Activated T-cell treated with anti-CD3 and anti-CD28 coated beads, Interleukin-2, amount 50 U/mL, for 24 hours (primary cell): ENCODE measurements at regions not wholly inside any gene's neighbourhood (a gene's known extent, or its start where the extent isn't known, plus 50 kb on each side); places are given as distances from the start of the nearest gene placed in this dataset.

ENCODE experiments used
- DNase-seq: peaks from one replicate; pipeline ENCODE4 v3.0.0-alpha.2; 2020
- H3K27ac Mint-ChIP-seq: 2 replicates; pipeline ENCODE4 v1.8.0; 2020; ENCODE audit warnings: mild to moderate bottlenecking, mixed read lengths
- H3K27me3 Mint-ChIP-seq: 2 replicates; pipeline ENCODE4 v1.8.0; 2020; ENCODE audit warnings: mixed read lengths
- H3K36me3 Mint-ChIP-seq: 2 replicates; pipeline ENCODE4 v1.8.0; 2020; ENCODE audit warnings: low read depth, mixed read lengths
- H3K4me1 Mint-ChIP-seq: 2 replicates; pipeline ENCODE4 v1.8.0; 2020; ENCODE audit warnings: low read depth, mixed read lengths
- H3K4me3 Mint-ChIP-seq: 2 replicates; pipeline ENCODE4 v1.8.0; 2020; ENCODE audit warnings: mild to moderate bottlenecking, moderate library complexity, mixed read lengths
- H3K9me3 Mint-ChIP-seq: 2 replicates; pipeline ENCODE4 v1.8.0; 2020; ENCODE audit warnings: mixed read lengths

GRCh38 chr5:125592856-125593255 lies 830.4 kb upstream of the GRAMD2B start:
- H3K9me3 Mint-ChIP-seq, result peaks cover 3% of the 10 kb centered on the region
- H3K4me3 Mint-ChIP-seq, result no peak overlapping the region
- H3K27ac Mint-ChIP-seq, result no peak overlapping the region
- no peaks in the 10 kb centered on the region for H3K36me3 Mint-ChIP-seq
- H3K27me3 Mint-ChIP-seq, result no peaks in the 10 kb centered on the region
- H3K4me1 Mint-ChIP-seq, result no peaks in the 10 kb centered on the region
- DNase-seq, result no peak

- H3K4me3 Mint-ChIP-seq, result no peak overlapping the region
- no peaks in the 10 kb centered on the region for H3K27me3 Mint-ChIP-seq
- H3K9me3 Mint-ChIP-seq, result peaks cover 3% of the 10 kb centered on the region
- H3K36me3 Mint-ChIP-seq, result no peaks in the 10 kb centered on the region
- H3K27ac Mint-ChIP-seq, result no peak overlapping the region
- DNase-seq, result no peak
- H3K4me1 Mint-ChIP-seq, result no peaks in the 10 kb centered on the region
These were observed 828.1 kb upstream of the GRAMD2B start for GRCh38 chr5:125595095-125595494.

- Mint-ChIP-seq H3K27ac (no peak overlapping the region), H3K27me3 (no peaks in the 10 kb centered on the region), H3K4me1 (no peaks in the 10 kb centered on the region), H3K9me3 (peaks cover 3% of the 10 kb centered on the region), H3K4me3 (no peak overlapping the region), H3K36me3 (no peaks in the 10 kb centered on the region)
- DNase-seq, result no peak
These were observed 827.4 kb upstream of the GRAMD2B start for GRCh38 chr5:125595845-125596244.

GRCh38 chr5:125597338-125597737 lies 825.9 kb upstream of the GRAMD2B start:
- H3K27me3 Mint-ChIP-seq, result no peaks in the 10 kb centered on the region
- no peak overlapping the region for H3K27ac Mint-ChIP-seq
- no peak for DNase-seq
- no peak overlapping the region for H3K4me3 Mint-ChIP-seq
- H3K4me1 Mint-ChIP-seq, result no peaks in the 10 kb centered on the region
- peaks cover 3% of the 10 kb centered on the region for H3K9me3 Mint-ChIP-seq
- no peaks in the 10 kb centered on the region for H3K36me3 Mint-ChIP-seq

GRCh38 chr5:125600559-125600958 lies 822.6 kb upstream of the GRAMD2B start:
- Mint-ChIP-seq H3K27ac (no peak overlapping the region), H3K36me3 (no peaks in the 10 kb centered on the region), H3K9me3 (peaks cover 4% of the 10 kb centered on the region), H3K4me3 (no peak overlapping the region), H3K27me3 (no peaks in the 10 kb centered on the region), H3K4me1 (no peaks in the 10 kb centered on the region)
- DNase-seq, result no peak

- H3K4me1 Mint-ChIP-seq, result no peaks in the 10 kb centered on the region
- DNase-seq, result no peak
- H3K27me3 Mint-ChIP-seq, result no peaks in the 10 kb centered on the region
- H3K9me3 Mint-ChIP-seq, result peaks cover 7% of the 10 kb centered on the region
- no peak overlapping the region for H3K27ac Mint-ChIP-seq
- no peak overlapping the region for H3K4me3 Mint-ChIP-seq
- no peaks in the 10 kb centered on the region for H3K36me3 Mint-ChIP-seq
These were observed 821.0 kb upstream of the GRAMD2B start for GRCh38 chr5:125602184-125602583.

GRCh38 chr5:125603321-125603720 lies 819.9 kb upstream of the GRAMD2B start:
- H3K4me3 Mint-ChIP-seq, result no peak overlapping the region
- no peaks in the 10 kb centered on the region for H3K27me3 Mint-ChIP-seq
- no peaks in the 10 kb centered on the region for H3K4me1 Mint-ChIP-seq
- H3K9me3 Mint-ChIP-seq, result peaks cover 4% of the 10 kb centered on the region
- DNase-seq, result no peak
- H3K36me3 Mint-ChIP-seq, result no peaks in the 10 kb centered on the region
- H3K27ac Mint-ChIP-seq, result no peak overlapping the region

GRCh38 chr5:125604104-125604503 lies 819.1 kb upstream of the GRAMD2B start:
- H3K4me1 Mint-ChIP-seq, result no peaks in the 10 kb centered on the region
- H3K27ac Mint-ChIP-seq, result no peak overlapping the region
- peaks cover 4% of the 10 kb centered on the region for H3K9me3 Mint-ChIP-seq
- H3K4me3 Mint-ChIP-seq, result no peak overlapping the region
- H3K27me3 Mint-ChIP-seq, result no peaks in the 10 kb centered on the region
- H3K36me3 Mint-ChIP-seq, result no peaks in the 10 kb centered on the region
- DNase-seq, result no peak

GRCh38 chr5:125607018-125607417 lies 816.2 kb upstream of the GRAMD2B start:
- Mint-ChIP-seq H3K36me3 (no peaks in the 10 kb centered on the region), H3K27ac (no peak overlapping the region), H3K4me3 (no peak overlapping the region), H3K4me1 (no peaks in the 10 kb centered on the region), H3K27me3 (no peaks in the 10 kb centered on the region), H3K9me3 (peaks cover 4% of the 10 kb centered on the region)
- no peak for DNase-seq

GRCh38 chr5:125609011-125609410 lies 814.2 kb upstream of the GRAMD2B start:
- H3K4me1 Mint-ChIP-seq, result no peaks in the 10 kb centered on the region
- no peaks in the 10 kb centered on the region for H3K27me3 Mint-ChIP-seq
- H3K4me3 Mint-ChIP-seq, result no peak overlapping the region
- no peaks in the 10 kb centered on the region for H3K36me3 Mint-ChIP-seq
- DNase-seq, result no peak
- H3K9me3 Mint-ChIP-seq, result peaks cover 4% of the 10 kb centered on the region
- H3K27ac Mint-ChIP-seq, result no peak overlapping the region

- no peak overlapping the region for H3K27ac Mint-ChIP-seq
- H3K9me3 Mint-ChIP-seq, result peaks cover 2% of the 10 kb centered on the region
- no peaks in the 10 kb centered on the region for H3K36me3 Mint-ChIP-seq
- no peaks in the 10 kb centered on the region for H3K27me3 Mint-ChIP-seq
- no peaks in the 10 kb centered on the region for H3K4me1 Mint-ChIP-seq
- DNase-seq, result no peak
- H3K4me3 Mint-ChIP-seq, result no peak overlapping the region
These were observed 812.3 kb upstream of the GRAMD2B start for GRCh38 chr5:125610892-125611291.

GRCh38 chr5:125611541-125611940 lies 811.7 kb upstream of the GRAMD2B start:
- H3K36me3 Mint-ChIP-seq, result no peaks in the 10 kb centered on the region
- H3K27ac Mint-ChIP-seq, result no peak overlapping the region
- no peak for DNase-seq
- H3K27me3 Mint-ChIP-seq, result no peaks in the 10 kb centered on the region
- H3K4me3 Mint-ChIP-seq, result no peak overlapping the region
- H3K4me1 Mint-ChIP-seq, result no peaks in the 10 kb centered on the region
- no peaks in the 10 kb centered on the region for H3K9me3 Mint-ChIP-seq

GRCh38 chr5:125612181-125612721 lies 811.0 kb upstream of the GRAMD2B start:
- no peak for DNase-seq
- Mint-ChIP-seq H3K36me3 (no peaks in the 10 kb centered on the region), H3K9me3 (no peaks in the 10 kb centered on the region), H3K4me3 (no peak overlapping the region), H3K27ac (no peak overlapping the region), H3K4me1 (no peaks in the 10 kb centered on the region), H3K27me3 (no peaks in the 10 kb centered on the region)

- Mint-ChIP-seq H3K9me3 (no peaks in the 10 kb centered on the region), H3K36me3 (no peaks in the 10 kb centered on the region), H3K4me1 (no peaks in the 10 kb centered on the region), H3K4me3 (no peak overlapping the region), H3K27ac (no peak overlapping the region), H3K27me3 (no peaks in the 10 kb centered on the region)
- no peak for DNase-seq
These were observed 810.4 kb upstream of the GRAMD2B start for GRCh38 chr5:125612776-125613175.

- Mint-ChIP-seq H3K27me3 (no peaks in the 10 kb centered on the region), H3K36me3 (no peaks in the 10 kb centered on the region), H3K4me3 (no peak overlapping the region), H3K27ac (no peak overlapping the region), H3K9me3 (peaks cover 11% of the 10 kb centered on the region), H3K4me1 (no peaks in the 10 kb centered on the region)
- no peak for DNase-seq
These were observed 793.0 kb upstream of the GRAMD2B start for GRCh38 chr5:125630237-125630636.

GRCh38 chr5:125633523-125633922 lies 789.7 kb upstream of the GRAMD2B start:
- H3K4me3 Mint-ChIP-seq, result no peak overlapping the region
- no peaks in the 10 kb centered on the region for H3K4me1 Mint-ChIP-seq
- no peaks in the 10 kb centered on the region for H3K36me3 Mint-ChIP-seq
- H3K27me3 Mint-ChIP-seq, result no peaks in the 10 kb centered on the region
- no peak overlapping the region for H3K27ac Mint-ChIP-seq
- H3K9me3 Mint-ChIP-seq, result peaks cover 9% of the 10 kb centered on the region
- DNase-seq, result no peak
